B cell (primary cell): ENCODE measurements at regions not wholly inside any gene's neighbourhood (a gene's known extent, or its start where the extent isn't known, plus 50 kb on each side); places are given as distances from the start of the nearest gene placed in this dataset.
"Not testable (repeated sequence)": the region's sequence is repeated elsewhere in the genome, so short reads cannot be mapped to it uniquely, and the experiment has no call there.

Experiments
- ATAC-seq: fragments of 200-7000 bp; cut with Tn5 transposase; one replicate; pipeline ENCODE4 v1.10.0; 2021; ENCODE audit warnings: low read depth, mild to moderate bottlenecking, moderate number of reproducible peaks, moderate library complexity
- CTCF ChIA-PET: fragments of 350-600 bp; sonication (Branson Sonifier 250); formaldehyde crosslinking; loops from one replicate; lab custom pipeline; 2021; ENCODE audit warnings: antibody characterized with exemption, inconsistent platforms; lab: Charles Lee
- POLR2A ChIA-PET: fragments of 350-600 bp; sonication (Branson Sonifier 250); formaldehyde crosslinking; loops from one replicate; lab custom pipeline; 2021; ENCODE audit warnings: antibody characterized with exemption; lab: Charles Lee
- DNase-seq: peaks from one replicate; pipeline ENCODE4 v3.0.0; 2013
- H2AFZ ChIP-seq: 2 replicates; pipeline ENCODE4 v1.6.1; 2012; ENCODE audit warnings: mild to moderate bottlenecking, low read depth, low read length; ENCODE audit not compliant: insufficient read depth, poor library complexity, severe bottlenecking
- H3K27ac ChIP-seq, 2 donors: 1 replicate in 1 of 2; 2 replicates in 1 of 2; pipeline ENCODE4 v1.5.1; 2012 to 2013; ENCODE audit warnings: low read length in 2 of 2, mild to moderate bottlenecking in 2 of 2, moderate library complexity in 1 of 2
- H3K27me3 ChIP-seq, 4 experiments: fragments of 200-600 bp in 1 of 4; sonication (generic) in 1 of 4; replicated peaks in 1 of 4; 1 replicate in 2 of 4; 2 replicates in 2 of 4; pipeline versions ENCODE4 v1.6.1 to v1.7.0; 2013 to 2016; ENCODE audit warnings: low read length in 3 of 4, mild to moderate bottlenecking in 2 of 4, mixed read lengths in 1 of 4, moderate library complexity in 1 of 4; ENCODE audit not compliant: insufficient read depth in 4 of 4, control insufficient read depth in 3 of 4; ENCODE audit errors: control extremely low read depth in 1 of 4
- H3K36me3 ChIP-seq, 2 experiments: replicated peaks in 1 of 2; 1 replicate in 1 of 2; 2 replicates in 1 of 2; pipeline versions ENCODE4 v1.6.1 to v1.7.1; 2013; ENCODE audit warnings: low read length in 1 of 2; ENCODE audit not compliant: insufficient read depth in 2 of 2, control insufficient read depth in 1 of 2; ENCODE audit errors: control extremely low read depth in 1 of 2, extremely low read depth in 1 of 2
- H3K4me1 ChIP-seq, 2 donors: fragments of 200-600 bp in 1 of 2; sonication (generic) in 1 of 2; 1 replicate in 1 of 2; 2 replicates in 1 of 2; pipeline versions ENCODE4 v1.5.1 to v1.6.1; 2013 to 2017; ENCODE audit warnings: low read length in 2 of 2; ENCODE audit not compliant: control insufficient read depth in 2 of 2, insufficient read depth in 2 of 2
- H3K4me2 ChIP-seq: replicated peaks from 2 replicates; pipeline ENCODE3; 2012; ENCODE audit warnings: mild to moderate bottlenecking, low read depth, low read length; ENCODE audit not compliant: poor library complexity, severe bottlenecking
- H3K4me3 ChIP-seq, 5 experiments: fragments of 200-600 bp in 1 of 5; sonication (generic) in 1 of 5; 1 replicate in 3 of 5; 2 replicates in 2 of 5; pipeline versions ENCODE4 v1.5.1 to v1.7.0; 2011 to 2016; ENCODE audit warnings: low read length in 4 of 5, mild to moderate bottlenecking in 4 of 5, low read depth in 2 of 5, control low read depth in 1 of 5, moderate library complexity in 1 of 5; ENCODE audit not compliant: insufficient read depth in 1 of 5; ENCODE audit errors: control extremely low read depth in 1 of 5, extremely low read depth in 1 of 5
- H3K79me2 ChIP-seq: fragments of 200-600 bp; sonication (generic); one replicate; pipeline ENCODE4 v1.6.0; 2016; ENCODE audit warnings: low read length; ENCODE audit not compliant: control insufficient read depth, insufficient read depth
- H3K9ac ChIP-seq: fragments of 200-600 bp; sonication (generic); 2 replicates; pipeline ENCODE4 v1.6.1; 2017; ENCODE audit warnings: mild to moderate bottlenecking, low read length, moderate library complexity
- H3K9me3 ChIP-seq, 3 donors: one replicate each; pipeline versions ENCODE4 v1.6.1 to v1.7.1; 2013; ENCODE audit warnings: low read length in 2 of 3; ENCODE audit not compliant: control insufficient read depth in 2 of 3, insufficient read depth in 1 of 3; ENCODE audit errors: control extremely low read depth in 1 of 3
- H4K20me1 ChIP-seq: 2 replicates; pipeline ENCODE4 v1.6.0; 2012; ENCODE audit warnings: mild to moderate bottlenecking, low read length; ENCODE audit not compliant: insufficient read depth, control insufficient read depth, poor library complexity, severe bottlenecking
- H3K27ac Mint-ChIP-seq: one replicate; pipeline ENCODE4 v1.8.0; 2021; ENCODE audit warnings: mixed read lengths
- H3K27me3 Mint-ChIP-seq: one replicate; pipeline ENCODE4 v1.8.0; 2021; ENCODE audit warnings: mixed read lengths
- H3K4me1 Mint-ChIP-seq: one replicate; pipeline ENCODE4 v1.8.0; 2021; ENCODE audit warnings: mixed read lengths
- H3K4me3 Mint-ChIP-seq: one replicate; pipeline ENCODE4 v1.8.0; 2021; ENCODE audit warnings: mixed read lengths
- H3K9me3 Mint-ChIP-seq: one replicate; pipeline ENCODE4 v1.8.0; 2022; ENCODE audit warnings: mixed read lengths; ENCODE audit not compliant: insufficient read depth
- EZH2 ChIP-seq: IDR thresholded peaks from 2 replicates; pipeline ENCODE4 v1.6.1; 2012; ENCODE audit warnings: borderline replicate concordance, low read depth, mild to moderate bottlenecking, moderate library complexity, low read length; ENCODE audit not compliant: insufficient read depth, poor library complexity, severe bottlenecking
- WGBS: methylation state at CpG from one replicate; pipeline ENCODE4 v1.1.5; 2013; ENCODE audit warnings: missing lambda C conversion rate; ENCODE audit not compliant: insufficient coverage; 5-methylcytosine and 5-hydroxymethylcytosine counted together
- intact Hi-C: fragments of 100-400 bp; cut with micrococcal nuclease; formaldehyde crosslinking; loops from one replicate; pipeline ENCODE4 v1.10.0; 2022
- TF ChIP-seq, protein P1 (sequence below): fragments of 200-600 bp; IDR thresholded peaks from one replicate; pipeline ENCODE4 v1.8.0; 2022; ENCODE audit warnings: antibody characterized with exemption, mild to moderate bottlenecking

DNA sequence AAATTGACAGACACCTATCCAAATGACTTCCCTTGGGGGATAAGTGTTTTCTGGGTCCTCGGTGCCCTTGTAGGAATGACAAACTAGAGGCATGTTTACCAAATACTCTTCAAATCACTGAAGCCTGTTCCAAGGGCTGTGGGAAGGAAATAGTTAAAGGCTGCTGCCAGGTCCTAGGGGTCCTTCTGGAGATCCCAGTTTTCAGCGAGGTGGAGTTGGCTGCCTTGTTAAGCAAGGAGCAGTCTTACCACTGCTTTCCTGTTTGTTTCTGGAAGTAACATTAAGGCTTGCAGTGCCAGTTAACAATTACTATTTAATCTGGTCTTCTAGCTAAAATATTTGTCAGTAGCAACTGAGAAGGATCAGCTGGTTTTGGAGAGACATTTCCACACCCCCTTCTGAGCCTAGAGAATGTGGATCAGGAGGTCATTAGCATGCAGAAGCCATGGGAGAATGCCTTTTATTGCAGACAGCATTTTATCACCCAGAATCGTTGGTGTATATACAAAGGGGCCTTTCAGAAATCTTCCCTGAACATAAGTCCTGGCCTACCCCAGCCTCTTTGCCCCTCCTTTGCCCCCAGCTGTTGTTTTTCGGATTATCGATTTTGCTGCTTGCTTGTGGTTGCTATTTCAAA, 238.8 kb downstream of the DMAC1 start:
- H3K4me2 ChIP-seq = no peak overlapping the region
- H3K9me3 ChIP-seq = no peaks in the 10 kb centered on the region
- WGBS = 60% methylated on average over 1 of the region's 5 CpGs

DNA sequence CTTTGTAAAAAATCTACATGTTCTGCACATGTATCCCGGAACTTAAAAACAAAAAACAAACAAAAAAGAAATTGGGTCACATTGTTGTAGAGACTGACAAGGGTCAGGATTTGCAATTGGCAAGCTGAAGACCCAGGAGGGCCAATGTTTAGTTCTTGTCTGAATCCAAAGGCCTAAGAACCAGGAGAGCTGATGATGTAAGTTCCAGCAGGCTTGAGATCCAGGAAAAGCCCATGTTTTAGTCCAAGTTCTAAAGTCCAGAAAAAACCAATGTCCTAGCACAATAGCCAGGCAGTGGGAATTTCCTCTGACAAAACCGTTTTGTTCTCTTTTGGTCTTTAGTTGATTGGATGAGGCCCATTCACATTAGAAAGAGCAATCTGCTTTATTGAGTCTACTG, 244.9 kb downstream of the DMAC1 start:
- Mint-ChIP-seq H3K27ac (no peak overlapping the region), H3K4me1 (no peaks in the 10 kb centered on the region), H3K9me3 (no peaks in the 10 kb centered on the region), H3K27me3 (peaks cover 11% of the 10 kb centered on the region), H3K4me3 (no peak overlapping the region)
- Histone ChIP-seq H3K27ac (no peak overlapping the region), H3K9ac (no peak overlapping the region), H3K4me3 (no peak overlapping the region), H3K36me3 (no peaks in the 10 kb centered on the region), H4K20me1 (no peaks in the 10 kb centered on the region), H3K79me2 (no peaks in the 10 kb centered on the region), H2AFZ (no peak overlapping the region), H3K4me2 (no peak overlapping the region), H3K27me3 (no peaks in the 10 kb centered on the region), H3K4me1 (no peaks in the 10 kb centered on the region), H3K9me3 (no peaks in the 10 kb centered on the region)
- DNase-seq = no peak
- TF ChIP-seq, protein P1, sequence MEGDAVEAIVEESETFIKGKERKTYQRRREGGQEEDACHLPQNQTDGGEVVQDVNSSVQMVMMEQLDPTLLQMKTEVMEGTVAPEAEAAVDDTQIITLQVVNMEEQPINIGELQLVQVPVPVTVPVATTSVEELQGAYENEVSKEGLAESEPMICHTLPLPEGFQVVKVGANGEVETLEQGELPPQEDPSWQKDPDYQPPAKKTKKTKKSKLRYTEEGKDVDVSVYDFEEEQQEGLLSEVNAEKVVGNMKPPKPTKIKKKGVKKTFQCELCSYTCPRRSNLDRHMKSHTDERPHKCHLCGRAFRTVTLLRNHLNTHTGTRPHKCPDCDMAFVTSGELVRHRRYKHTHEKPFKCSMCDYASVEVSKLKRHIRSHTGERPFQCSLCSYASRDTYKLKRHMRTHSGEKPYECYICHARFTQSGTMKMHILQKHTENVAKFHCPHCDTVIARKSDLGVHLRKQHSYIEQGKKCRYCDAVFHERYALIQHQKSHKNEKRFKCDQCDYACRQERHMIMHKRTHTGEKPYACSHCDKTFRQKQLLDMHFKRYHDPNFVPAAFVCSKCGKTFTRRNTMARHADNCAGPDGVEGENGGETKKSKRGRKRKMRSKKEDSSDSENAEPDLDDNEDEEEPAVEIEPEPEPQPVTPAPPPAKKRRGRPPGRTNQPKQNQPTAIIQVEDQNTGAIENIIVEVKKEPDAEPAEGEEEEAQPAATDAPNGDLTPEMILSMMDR = no peak
- no peak for TF ChIP-seq EZH2
- no CpG with 5 or more reads among the region's 2 CpGs for WGBS
- POLR2A ChIA-PET = no interaction called here
- intact Hi-C loops = no loop called here
- CTCF ChIA-PET = no interaction called here
- no peak for ATAC-seq

More for the DNA sequence above, 238.8 kb downstream of the DMAC1 start:
- ChIA-PET POLR2A (no interaction called here), CTCF (no interaction called here)
- H3K27ac ChIP-seq = no peak overlapping the region
- no peak overlapping the region for H3K4me3 ChIP-seq
- H3K4me3 Mint-ChIP-seq = no peak overlapping the region
- no peaks in the 10 kb centered on the region for H3K4me1 Mint-ChIP-seq
- no peak overlapping the region for H3K27ac Mint-ChIP-seq
- H3K9me3 Mint-ChIP-seq = no peaks in the 10 kb centered on the region
- no peak overlapping the region for H3K9ac ChIP-seq
- no peaks in the 10 kb centered on the region for H3K4me1 ChIP-seq
- no peaks in the 10 kb centered on the region for H3K27me3 ChIP-seq
- ATAC-seq = no peak
- no peak overlapping the region for H2AFZ ChIP-seq
- no peaks in the 10 kb centered on the region for H3K79me2 ChIP-seq
- no peaks in the 10 kb centered on the region for H3K36me3 ChIP-seq
- TF ChIP-seq, protein P1 = no peak
- no peak for TF ChIP-seq EZH2
- peaks cover 7% of the 10 kb centered on the region for H3K27me3 Mint-ChIP-seq
- intact Hi-C loops = no loop called here
- no peaks in the 10 kb centered on the region for H4K20me1 ChIP-seq
- no peak for DNase-seq

DNA sequence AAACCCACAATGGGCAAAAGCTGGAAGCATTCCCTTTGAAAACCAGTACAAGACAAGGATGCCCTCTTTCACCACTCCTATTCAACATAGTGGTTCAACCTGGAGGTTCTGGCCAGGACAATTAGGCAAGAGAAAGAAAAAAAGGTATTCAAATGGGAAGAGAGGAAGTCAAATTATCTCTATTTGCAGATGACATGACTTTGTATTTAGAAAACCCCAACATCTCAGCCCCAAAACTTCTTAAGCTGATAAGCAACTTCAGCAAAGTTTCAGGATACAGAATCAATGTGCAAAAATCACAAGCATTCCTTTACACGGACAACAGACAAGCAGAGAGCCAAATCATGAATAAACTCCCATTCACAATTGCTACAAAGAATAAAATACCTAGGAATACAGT, 246.9 kb downstream of the DMAC1 start:
- H3K4me3 ChIP-seq, H2AFZ ChIP-seq, H3K4me1 Mint-ChIP-seq, H3K27ac ChIP-seq, H3K27ac Mint-ChIP-seq, H3K9me3 Mint-ChIP-seq, H3K36me3 ChIP-seq, ATAC-seq, intact Hi-C loops, H3K4me2 ChIP-seq, H4K20me1 ChIP-seq, H3K9ac ChIP-seq, H3K9me3 ChIP-seq, DNase-seq, H3K79me2 ChIP-seq, H3K4me1 ChIP-seq, H3K4me3 Mint-ChIP-seq, H3K27me3 ChIP-seq, POLR2A ChIA-PET: not testable (repeated sequence)
- CTCF ChIA-PET = interaction anchor here (1.2 kb wide), 1 partner anchor 17 kb away, joined by 3 read pairs; no protein-coding TSS in a partner anchor
- WGBS = no CpG with 5 or more reads among the region's 1 CpG
- H3K27me3 Mint-ChIP-seq = peaks cover 16% of the 10 kb centered on the region
